Hepatocyte (in vitro differentiated cells): ENCODE measurements at regions not wholly inside any gene's neighbourhood (a gene's known extent, or its start where the extent isn't known, plus 50 kb on each side); places are given as distances from the start of the nearest gene placed in this dataset.

Source experiments
- DNase-seq: peaks from one replicate; pipeline ENCODE4 v3.0.0-alpha.2; 2016; ENCODE audit warnings: low spot score
- H2AFZ ChIP-seq: fragments of 200-600 bp; sonication (generic); 2 replicates; pipeline ENCODE4 v1.6.0; 2016; ENCODE audit warnings: antibody characterized with exemption, mild to moderate bottlenecking
- H3K27ac ChIP-seq: fragments of 200-600 bp; sonication (generic); 2 replicates; pipeline ENCODE4 v1.5.1; 2016; ENCODE audit warnings: mild to moderate bottlenecking
- H3K27me3 ChIP-seq: fragments of 200-600 bp; sonication (generic); 2 replicates; pipeline ENCODE4 v1.6.1; 2016
- H3K36me3 ChIP-seq: fragments of 200-600 bp; sonication (generic); replicated peaks from 2 replicates; pipeline ENCODE4 v1.5.1; 2016; ENCODE audit warnings: low read depth; ENCODE audit not compliant: insufficient read depth
- H3K4me1 ChIP-seq: fragments of 200-600 bp; sonication (generic); 2 replicates; pipeline ENCODE4 v1.5.1; 2016; ENCODE audit warnings: mild to moderate bottlenecking, moderate library complexity; ENCODE audit not compliant: insufficient read depth
- H3K4me2 ChIP-seq: fragments of 200-600 bp; sonication (generic); 2 replicates; pipeline ENCODE4 v1.6.0; 2016
- H3K4me3 ChIP-seq: fragments of 200-600 bp; sonication (generic); 2 replicates; pipeline ENCODE4 v1.5.1; 2016; ENCODE audit warnings: mild to moderate bottlenecking
- H3K79me2 ChIP-seq: fragments of 200-600 bp; sonication (generic); 2 replicates; pipeline ENCODE4 v1.6.0; 2017; ENCODE audit warnings: mild to moderate bottlenecking
- H3K9me2 ChIP-seq: fragments of 200-600 bp; sonication (generic); replicated peaks from 2 replicates; pipeline ENCODE4 v1.6.0; 2017; ENCODE audit warnings: mild to moderate bottlenecking; ENCODE audit not compliant: insufficient read depth
- H3K9me3 ChIP-seq: fragments of 200-600 bp; sonication (generic); 2 replicates; pipeline ENCODE4 v1.5.1; 2016; ENCODE audit warnings: low read depth, mild to moderate bottlenecking
- H4K20me1 ChIP-seq: fragments of 200-600 bp; sonication (generic); 2 replicates; pipeline ENCODE4 v1.6.0; 2016; ENCODE audit warnings: mild to moderate bottlenecking; ENCODE audit not compliant: insufficient read depth, poor library complexity, severe bottlenecking
- EZH2 ChIP-seq: fragments of 200-600 bp; sonication (generic); IDR thresholded peaks from 2 replicates; pipeline ENCODE4 v1.6.1; 2016; ENCODE audit warnings: antibody characterized with exemption, mild to moderate bottlenecking, borderline replicate concordance
- EZH2phosphoT487 ChIP-seq: fragments of 200-600 bp; sonication (generic); IDR thresholded peaks from one replicate; pipeline ENCODE4 v1.6.1; 2018; ENCODE audit warnings: antibody characterized with exemption, mild to moderate bottlenecking, low read depth, moderate library complexity; ENCODE audit not compliant: unreplicated experiment, severe bottlenecking
- WGBS: methylation state at CpG from one replicate; pipeline ENCODE4 v1.1.6; 2016; ENCODE audit warnings: low lambda C conversion rate; ENCODE audit errors: missing lambda C conversion rate; 5-methylcytosine and 5-hydroxymethylcytosine counted together
- TF ChIP-seq, protein P1 (sequence below): fragments of 200-600 bp; sonication (generic); IDR thresholded peaks from 2 replicates; pipeline ENCODE4 v1.5.1; 2016; ENCODE audit warnings: antibody characterized with exemption, mild to moderate bottlenecking; ENCODE audit not compliant: poor library complexity

DNA sequence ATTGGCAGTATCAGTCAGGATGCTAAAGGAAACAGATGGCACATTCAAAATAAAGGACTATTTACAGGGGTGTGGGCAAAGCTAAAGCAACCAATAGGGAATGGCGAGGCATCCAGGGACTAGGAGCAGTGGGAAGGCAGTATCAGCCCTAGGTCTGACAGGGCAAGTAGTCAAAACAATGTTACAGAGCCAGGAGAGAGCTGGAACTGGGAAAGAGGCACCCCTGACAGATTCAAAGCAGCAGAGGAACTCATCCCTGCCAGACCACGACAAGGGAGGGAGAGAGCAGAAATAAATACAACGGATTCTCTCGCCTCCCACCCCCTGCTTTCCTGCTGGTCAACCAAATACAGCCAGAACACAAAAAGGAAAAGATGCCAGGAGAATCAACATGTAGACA lies 371.5 kb downstream of the NR2F1-AS1 start:
- no peaks in the 10 kb centered on the region for H3K36me3 ChIP-seq
- no peak overlapping the region for H3K4me2 ChIP-seq
- H3K27me3 ChIP-seq, result no peaks in the 10 kb centered on the region
- no peak overlapping the region for H2AFZ ChIP-seq
- no peaks in the 10 kb centered on the region for H3K79me2 ChIP-seq
- no peak overlapping the region for H3K4me3 ChIP-seq
- DNase-seq, result no peak
- 91% methylated on average over 4 of the region's 4 CpGs for WGBS
- no peaks in the 10 kb centered on the region for H3K9me3 ChIP-seq
- no peaks in the 10 kb centered on the region for H3K9me2 ChIP-seq
- H4K20me1 ChIP-seq, result no peaks in the 10 kb centered on the region
- no peak overlapping the region for H3K27ac ChIP-seq
- TF ChIP-seq EZH2 (no peak), EZH2phosphoT487 (no peak)
- TF ChIP-seq, protein P1, sequence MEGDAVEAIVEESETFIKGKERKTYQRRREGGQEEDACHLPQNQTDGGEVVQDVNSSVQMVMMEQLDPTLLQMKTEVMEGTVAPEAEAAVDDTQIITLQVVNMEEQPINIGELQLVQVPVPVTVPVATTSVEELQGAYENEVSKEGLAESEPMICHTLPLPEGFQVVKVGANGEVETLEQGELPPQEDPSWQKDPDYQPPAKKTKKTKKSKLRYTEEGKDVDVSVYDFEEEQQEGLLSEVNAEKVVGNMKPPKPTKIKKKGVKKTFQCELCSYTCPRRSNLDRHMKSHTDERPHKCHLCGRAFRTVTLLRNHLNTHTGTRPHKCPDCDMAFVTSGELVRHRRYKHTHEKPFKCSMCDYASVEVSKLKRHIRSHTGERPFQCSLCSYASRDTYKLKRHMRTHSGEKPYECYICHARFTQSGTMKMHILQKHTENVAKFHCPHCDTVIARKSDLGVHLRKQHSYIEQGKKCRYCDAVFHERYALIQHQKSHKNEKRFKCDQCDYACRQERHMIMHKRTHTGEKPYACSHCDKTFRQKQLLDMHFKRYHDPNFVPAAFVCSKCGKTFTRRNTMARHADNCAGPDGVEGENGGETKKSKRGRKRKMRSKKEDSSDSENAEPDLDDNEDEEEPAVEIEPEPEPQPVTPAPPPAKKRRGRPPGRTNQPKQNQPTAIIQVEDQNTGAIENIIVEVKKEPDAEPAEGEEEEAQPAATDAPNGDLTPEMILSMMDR, result no peak
- H3K4me1 ChIP-seq, result no peaks in the 10 kb centered on the region

GRCh38 chr5:93208141-93208751 lies 372.8 kb downstream of the NR2F1-AS1 start:
- no peak for TF ChIP-seq EZH2phosphoT487
- TF ChIP-seq, protein P1, result no peak
- no peak for TF ChIP-seq EZH2
- no peak overlapping the region for H2AFZ ChIP-seq
- H3K4me2 ChIP-seq, result no peak overlapping the region
- no peaks in the 10 kb centered on the region for H3K9me3 ChIP-seq
- DNase-seq, result no peak
- 57% methylated on average over 2 of the region's 2 CpGs for WGBS
- peak overlapping the region; percentile 23 for H3K27ac ChIP-seq
- no peaks in the 10 kb centered on the region for H3K79me2 ChIP-seq
- H3K4me3 ChIP-seq, result no peak overlapping the region
- no peaks in the 10 kb centered on the region for H3K27me3 ChIP-seq
- no peaks in the 10 kb centered on the region for H3K36me3 ChIP-seq
- H4K20me1 ChIP-seq, result no peaks in the 10 kb centered on the region
- no peaks in the 10 kb centered on the region for H3K9me2 ChIP-seq
- no peaks in the 10 kb centered on the region for H3K4me1 ChIP-seq

GRCh38 chr5:93206203-93206602 lies 374.8 kb downstream of the NR2F1-AS1 start:
- no peak overlapping the region for H3K4me3 ChIP-seq
- 95% methylated on average over 3 of the region's 3 CpGs for WGBS
- no peaks in the 10 kb centered on the region for H3K9me3 ChIP-seq
- no peaks in the 10 kb centered on the region for H3K4me1 ChIP-seq
- H3K27ac ChIP-seq, result no peak overlapping the region
- H3K9me2 ChIP-seq, result no peaks in the 10 kb centered on the region
- no peak for TF ChIP-seq EZH2phosphoT487
- no peak for TF ChIP-seq EZH2
- TF ChIP-seq, protein P1, result no peak
- H3K36me3 ChIP-seq, result no peaks in the 10 kb centered on the region
- no peaks in the 10 kb centered on the region for H4K20me1 ChIP-seq
- no peak for DNase-seq
- no peaks in the 10 kb centered on the region for H3K79me2 ChIP-seq
- H2AFZ ChIP-seq, result no peak overlapping the region
- no peak overlapping the region for H3K4me2 ChIP-seq
- H3K27me3 ChIP-seq, result no peaks in the 10 kb centered on the region

DNA sequence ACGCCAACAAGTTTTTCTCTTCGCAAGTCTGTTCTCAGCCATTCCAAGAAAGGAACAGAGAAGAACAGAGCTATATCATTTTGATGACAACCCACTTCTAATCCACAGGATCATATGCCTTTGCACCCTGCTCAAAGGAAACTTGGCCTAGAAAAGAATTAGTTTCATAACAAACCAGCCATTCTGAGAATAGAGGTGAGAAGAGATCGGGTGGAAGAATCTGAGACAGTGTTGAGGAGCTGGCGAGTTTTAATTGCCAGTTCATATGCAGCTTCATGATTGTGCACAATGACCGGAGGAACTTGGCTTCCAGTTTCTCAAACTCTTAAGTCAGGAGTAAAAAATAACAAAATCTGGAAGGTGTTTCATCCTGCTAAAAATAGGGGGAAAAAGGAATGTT lies 380.0 kb downstream of the NR2F1-AS1 start:
- no peaks in the 10 kb centered on the region for H4K20me1 ChIP-seq
- DNase-seq, result no peak
- no peak for TF ChIP-seq EZH2phosphoT487
- TF ChIP-seq, protein P1, result no peak
- TF ChIP-seq EZH2, result no peak
- no peaks in the 10 kb centered on the region for H3K9me3 ChIP-seq
- H3K4me2 ChIP-seq, result no peak overlapping the region
- H3K9me2 ChIP-seq, result no peaks in the 10 kb centered on the region
- WGBS, result 90% methylated on average over 5 of the region's 5 CpGs
- no peak overlapping the region for H3K4me3 ChIP-seq
- H3K36me3 ChIP-seq, result no peaks in the 10 kb centered on the region
- no peaks in the 10 kb centered on the region for H3K4me1 ChIP-seq
- H2AFZ ChIP-seq, result no peak overlapping the region
- H3K27me3 ChIP-seq, result no peaks in the 10 kb centered on the region
- H3K27ac ChIP-seq, result no peak overlapping the region
- no peaks in the 10 kb centered on the region for H3K79me2 ChIP-seq
